Left lung (tissue), 4 donors: ENCODE measurements at regions not wholly inside any gene's neighbourhood (a gene's known extent, or its start where the extent isn't known, plus 50 kb on each side); places are given as distances from the start of the nearest gene placed in this dataset.
A peak's percentile ranks its signal among the peaks of the same experiment; 100 is the strongest.
"Not testable (repeated sequence)": the region's sequence is repeated elsewhere in the genome, so short reads cannot be mapped to it uniquely, and the experiment has no call there.

Experiments used
- ATAC-seq: fragments of 200-7000 bp; cut with Tn5 transposase; one replicate; pipeline ENCODE4 v1.9.1; 2020; ENCODE audit warnings: moderate library complexity
- DNase-seq, 4 donors: peaks; one replicate each; pipeline ENCODE4 v3.0.0-alpha.2; 2013 to 2020
- H3K27ac ChIP-seq, 2 donors: fragments of 200-600 bp; sonication (generic) in 1 of 2; one replicate each; pipeline versions ENCODE4 v1.5.0 to v1.8.0; 2020 to 2021
- H3K27me3 ChIP-seq, 2 donors: fragments of 200-600 bp; sonication (generic) in 1 of 2; one replicate each; pipeline versions ENCODE4 v1.5.0 to v1.8.0; 2020 to 2021
- H3K36me3 ChIP-seq, 2 donors: fragments of 200-600 bp; sonication (generic) in 1 of 2; one replicate each; pipeline versions ENCODE4 v1.5.0 to v1.8.0; 2020 to 2021
- H3K4me1 ChIP-seq, 2 donors: fragments of 200-600 bp; one replicate each; pipeline ENCODE4 v1.8.0; 2021
- H3K4me3 ChIP-seq, 2 donors: fragments of 200-600 bp; sonication (generic) in 1 of 2; one replicate each; pipeline versions ENCODE4 v1.5.0 to v1.8.0; 2020 to 2021; ENCODE audit warnings: mild to moderate bottlenecking in 1 of 2
- H3K9me3 ChIP-seq, 2 donors: fragments of 200-600 bp; sonication (generic) in 1 of 2; one replicate each; pipeline versions ENCODE4 v1.5.0 to v1.8.0; 2020 to 2021
- intact Hi-C, 2 donors: fragments of 100-400 bp; cut with DNase I; formaldehyde crosslinking; loops; one replicate each; pipeline versions ENCODE4 v1.11.2 to v1.14.2; 2022
- TF ChIP-seq, protein P1 (sequence below), 2 donors: fragments of 200-600 bp; sonication (generic) in 1 of 2; IDR thresholded peaks; one replicate each; pipeline versions ENCODE4 v1.5.0 to v1.8.0; 2021; ENCODE audit warnings: antibody characterized with exemption in 2 of 2
- donor health status: DM: no; HTN: yes; CAD: no.
- donor health status: DM: no; HTN: no; CAD: no.

DNA sequence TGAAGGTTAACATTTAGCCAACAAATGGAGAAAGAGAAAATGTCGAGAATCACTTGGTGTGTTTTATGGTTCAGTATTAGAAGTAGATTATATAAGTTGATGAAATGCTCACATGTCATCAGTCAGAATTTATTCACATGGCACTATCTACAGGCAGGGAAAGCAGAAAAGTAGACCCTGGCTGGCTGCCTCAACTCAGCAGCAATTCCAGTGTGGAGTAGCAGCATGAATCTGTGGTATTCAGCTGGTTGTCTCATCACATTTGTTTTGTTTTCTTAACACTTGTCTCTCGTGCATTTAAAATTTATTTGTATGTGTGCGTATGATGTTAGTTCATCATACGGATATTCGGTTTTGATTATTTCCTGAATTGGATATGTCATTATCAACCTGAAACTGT lies 153.5 kb upstream of the OR13F1 start:
- H3K4me3 ChIP-seq, result no peak overlapping the region
- TF ChIP-seq, protein P1, sequence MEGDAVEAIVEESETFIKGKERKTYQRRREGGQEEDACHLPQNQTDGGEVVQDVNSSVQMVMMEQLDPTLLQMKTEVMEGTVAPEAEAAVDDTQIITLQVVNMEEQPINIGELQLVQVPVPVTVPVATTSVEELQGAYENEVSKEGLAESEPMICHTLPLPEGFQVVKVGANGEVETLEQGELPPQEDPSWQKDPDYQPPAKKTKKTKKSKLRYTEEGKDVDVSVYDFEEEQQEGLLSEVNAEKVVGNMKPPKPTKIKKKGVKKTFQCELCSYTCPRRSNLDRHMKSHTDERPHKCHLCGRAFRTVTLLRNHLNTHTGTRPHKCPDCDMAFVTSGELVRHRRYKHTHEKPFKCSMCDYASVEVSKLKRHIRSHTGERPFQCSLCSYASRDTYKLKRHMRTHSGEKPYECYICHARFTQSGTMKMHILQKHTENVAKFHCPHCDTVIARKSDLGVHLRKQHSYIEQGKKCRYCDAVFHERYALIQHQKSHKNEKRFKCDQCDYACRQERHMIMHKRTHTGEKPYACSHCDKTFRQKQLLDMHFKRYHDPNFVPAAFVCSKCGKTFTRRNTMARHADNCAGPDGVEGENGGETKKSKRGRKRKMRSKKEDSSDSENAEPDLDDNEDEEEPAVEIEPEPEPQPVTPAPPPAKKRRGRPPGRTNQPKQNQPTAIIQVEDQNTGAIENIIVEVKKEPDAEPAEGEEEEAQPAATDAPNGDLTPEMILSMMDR (IDR thresholded peaks at IDR 0.05), result no peak
- no peaks in the 10 kb centered on the region for H3K27me3 ChIP-seq
- no peaks in the 10 kb centered on the region for H3K36me3 ChIP-seq
- intact Hi-C loops, result no loop called here
- H3K9me3 ChIP-seq, result no peaks in the 10 kb centered on the region
- ATAC-seq (no peak), DNase-seq (no peak)
- no peaks in the 10 kb centered on the region for H3K4me1 ChIP-seq
- no peak overlapping the region for H3K27ac ChIP-seq

DNA sequence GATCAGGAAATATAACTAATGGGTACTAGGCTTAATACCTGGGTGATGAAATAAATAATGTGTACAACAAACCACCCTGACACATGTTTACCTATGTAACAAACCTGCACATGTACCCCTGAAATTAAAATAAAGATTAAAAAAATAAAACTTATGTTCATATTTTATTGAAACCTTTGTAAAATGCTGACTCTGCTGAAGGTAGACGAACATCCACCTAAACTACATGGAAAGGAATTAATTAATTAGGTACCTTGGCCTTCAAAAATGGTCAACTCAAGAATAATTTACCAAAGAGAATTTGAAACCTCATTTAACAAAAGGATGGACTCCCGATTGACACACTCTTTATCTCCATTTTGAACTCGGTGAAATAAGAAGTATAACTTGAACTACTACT lies 152.3 kb upstream of the OR13F1 start:
- no peaks in the 10 kb centered on the region for H3K4me1 ChIP-seq
- H3K9me3 ChIP-seq, result no peaks in the 10 kb centered on the region
- H3K36me3 ChIP-seq, result no peaks in the 10 kb centered on the region
- no peak for DNase-seq
- H3K27ac ChIP-seq, result no peak overlapping the region
- intact Hi-C loops, result no loop called here
- no peak overlapping the region for H3K4me3 ChIP-seq
- TF ChIP-seq, protein P1 (IDR thresholded peaks at IDR 0.05), result no peak
- no peak for ATAC-seq
- no peaks in the 10 kb centered on the region for H3K27me3 ChIP-seq

DNA sequence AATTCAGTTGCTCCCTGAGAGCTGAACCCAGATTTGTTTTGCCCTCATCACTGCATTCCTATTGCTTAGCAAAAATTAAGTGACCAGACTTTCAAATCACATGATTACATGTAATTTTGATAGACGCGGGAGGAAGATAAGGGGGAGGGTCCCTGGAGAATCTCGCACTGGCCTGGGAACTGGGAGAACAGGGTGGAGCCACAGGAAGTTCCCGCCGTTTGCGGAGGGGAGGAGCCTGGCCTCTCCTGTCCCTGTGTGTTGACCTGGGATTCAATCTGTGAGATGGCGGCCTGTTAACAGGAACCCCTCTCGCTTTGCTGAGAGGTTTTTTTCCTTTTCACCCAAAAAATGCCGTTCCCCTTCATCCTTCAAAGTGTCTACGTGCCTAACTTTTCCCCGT lies 142.9 kb upstream of the OR13F1 start:
- TF ChIP-seq, protein P1 (IDR thresholded peaks at IDR 0.05), result no peak
- Histone ChIP-seq H3K4me3 (no peak overlapping the region), H3K4me1 (no peaks in the 10 kb centered on the region), H3K36me3 (no peaks in the 10 kb centered on the region), H3K27ac (no peak overlapping the region), H3K27me3 (no peaks in the 10 kb centered on the region), H3K9me3 (peaks cover 0 to 16% of the 10 kb centered on the region in 2 donors)
- ATAC-seq (no peak), DNase-seq (no peak)
- intact Hi-C loops, result no loop called here

DNA sequence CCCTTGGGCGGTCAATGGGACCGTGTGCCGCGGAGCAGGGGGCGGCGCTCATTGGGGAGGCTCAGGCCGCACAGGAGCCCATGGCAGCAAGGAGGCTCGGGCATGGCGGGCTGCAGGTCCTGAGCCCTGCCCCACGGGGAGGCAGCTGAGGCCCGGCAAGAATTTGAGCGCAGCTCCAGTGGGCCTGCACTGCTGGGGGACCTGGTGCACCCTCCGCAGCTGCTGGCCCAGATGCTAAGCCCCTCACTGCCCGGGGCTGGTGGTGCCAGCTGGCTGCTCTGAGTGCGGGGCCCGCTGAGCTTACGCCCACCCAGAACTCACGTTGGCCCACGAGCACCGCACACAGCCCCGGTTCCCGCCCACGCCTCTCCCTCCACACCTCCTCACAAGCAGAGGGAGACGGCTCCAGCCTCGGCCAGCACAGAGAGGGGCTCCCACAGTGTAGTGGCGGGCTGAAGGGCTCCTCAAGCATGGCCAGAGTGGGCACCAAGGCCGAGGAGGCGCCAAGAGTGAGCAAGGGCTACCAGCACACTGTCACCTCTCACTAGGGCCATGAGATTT lies 141.1 kb upstream of the OR13F1 start:
- Histone ChIP-seq H3K9me3 (peaks cover 0 to 16% of the 10 kb centered on the region in 2 donors), H3K27ac (no peak overlapping the region), H3K27me3 (no peaks in the 10 kb centered on the region), H3K36me3 (no peaks in the 10 kb centered on the region), H3K4me1 (no peaks in the 10 kb centered on the region), H3K4me3 (no peak overlapping the region)
- intact Hi-C loops, result no loop called here
- DNase-seq, result no peak
- TF ChIP-seq, protein P1 (IDR thresholded peaks at IDR 0.05), result no peak
- no peak for ATAC-seq

DNA sequence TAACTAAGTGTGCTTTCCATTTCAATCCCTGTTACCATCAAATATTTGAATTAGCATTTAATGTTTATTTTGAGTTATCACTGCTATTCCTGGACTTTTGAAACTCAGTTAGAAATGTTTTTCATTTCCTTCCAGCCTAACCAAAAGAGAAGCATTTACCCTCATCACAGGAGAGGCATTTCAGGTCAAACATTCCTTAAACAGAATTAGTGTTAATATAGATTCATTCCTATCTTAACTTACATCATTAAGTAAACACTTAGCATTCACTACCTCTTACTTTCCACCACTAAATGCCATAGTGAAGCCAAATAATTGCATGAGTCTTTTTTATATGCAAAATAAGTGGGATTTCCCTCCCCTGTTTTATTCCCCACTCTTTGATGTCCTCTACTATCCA lies 136.6 kb upstream of the OR13F1 start:
- ATAC-seq, result peak; percentile 74
- TF ChIP-seq, protein P1 (IDR thresholded peaks at IDR 0.05), result no peak
- Histone ChIP-seq H3K4me1 (no peaks in the 10 kb centered on the region), H3K9me3 (peaks cover 0 to 13% of the 10 kb centered on the region in 2 donors), H3K27me3 (no peaks in the 10 kb centered on the region), H3K4me3 (no peak overlapping the region), H3K27ac (no peak overlapping the region), H3K36me3 (no peaks in the 10 kb centered on the region)
- no peak for DNase-seq
- intact Hi-C loops, result no loop called here

DNA sequence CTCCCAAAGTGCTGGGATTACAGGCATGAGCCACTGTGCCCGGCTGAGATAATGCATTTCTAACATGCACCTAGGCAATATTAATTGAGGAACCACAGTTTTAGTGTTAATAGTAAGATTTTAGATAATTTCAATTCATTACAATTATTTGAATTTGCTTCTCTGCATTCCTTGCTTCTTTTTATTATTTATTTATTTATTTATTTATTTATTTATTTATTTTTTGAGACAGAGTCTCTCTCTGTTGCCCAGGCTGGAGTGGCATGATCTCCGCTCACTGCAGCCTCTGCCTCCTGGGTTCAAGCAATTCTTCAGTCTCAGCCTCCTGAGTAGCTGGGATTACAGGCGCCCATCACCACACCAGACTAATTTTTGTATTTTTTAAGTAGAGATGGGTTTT lies 135.7 kb upstream of the OR13F1 start:
- H3K27me3 ChIP-seq, H3K36me3 ChIP-seq, ATAC-seq, H3K4me3 ChIP-seq, H3K9me3 ChIP-seq, DNase-seq, H3K27ac ChIP-seq, H3K4me1 ChIP-seq, intact Hi-C loops: not testable (repeated sequence)
